ENCODE measurements at regions not wholly inside any gene's neighbourhood (a gene's known extent, or its start where the extent isn't known, plus 50 kb on each side); places are given as distances from the start of the nearest gene placed in this dataset.
A peak's percentile ranks its signal among the peaks of the same experiment; 100 is the strongest.

GRCh38 chr15:98451236-98451635 is 197.1 kb upstream of the IGF1R start:
- DNase-seq (ENCODE audit: low read depth): no peak

GRCh38 chr15:98452238-98452637 is 196.1 kb upstream of the IGF1R start:
- DNase-seq (ENCODE audit: low read depth): no peak

GRCh38 chr15:98455904-98456303 is 192.4 kb upstream of the IGF1R start:
- peak; percentile 16 for DNase-seq (ENCODE audit: low read depth)

GRCh38 chr15:98476559-98476958 is 171.8 kb upstream of the IGF1R start:
- no peak for DNase-seq (ENCODE audit: low read depth)

- no peak for DNase-seq (ENCODE audit: low read depth)
These were observed 167.5 kb upstream of the IGF1R start for GRCh38 chr15:98480844-98481243.

GRCh38 chr15:98483575-98484130 is 164.7 kb upstream of the IGF1R start:
- DNase-seq (ENCODE audit: low read depth): no peak

GRCh38 chr15:98484914-98485313 is 163.4 kb upstream of the IGF1R start:
- no peak for DNase-seq (ENCODE audit: low read depth)

- no peak for DNase-seq (ENCODE audit: low read depth)
These were observed 162.9 kb upstream of the IGF1R start for GRCh38 chr15:98485451-98485850.

GRCh38 chr15:98493966-98494511 is 154.3 kb upstream of the IGF1R start:
- DNase-seq (ENCODE audit: low read depth): no peak

- DNase-seq (ENCODE audit: low read depth): no peak
These were observed 147.1 kb upstream of the IGF1R start for GRCh38 chr15:98501192-98501591.

GRCh38 chr15:98501632-98502031 is 146.7 kb upstream of the IGF1R start:
- DNase-seq (ENCODE audit: low read depth): no peak

- DNase-seq (ENCODE audit: low read depth): peak; percentile 88
These were observed 144.4 kb upstream of the IGF1R start for GRCh38 chr15:98503970-98504369.

GRCh38 chr15:98504998-98505397 is 143.3 kb upstream of the IGF1R start:
- no peak for DNase-seq (ENCODE audit: low read depth)

GRCh38 chr15:98505611-98506031 is 142.7 kb upstream of the IGF1R start:
- peak; percentile 40 for DNase-seq (ENCODE audit: low read depth)

- DNase-seq (ENCODE audit: low read depth): no peak
These were observed 142.2 kb upstream of the IGF1R start for GRCh38 chr15:98506172-98506571.

GRCh38 chr15:98506711-98507110 is 141.6 kb upstream of the IGF1R start:
- DNase-seq (ENCODE audit: low read depth): no peak

GRCh38 chr15:98513428-98513986 is 134.8 kb upstream of the IGF1R start:
- DNase-seq (ENCODE audit: low read depth): no peak

- DNase-seq (ENCODE audit: low read depth): no peak
These were observed 134.2 kb upstream of the IGF1R start for GRCh38 chr15:98514034-98514622.

GRCh38 chr15:98518823-98519561 is 129.3 kb upstream of the IGF1R start:
- peak; percentile 78 for DNase-seq (ENCODE audit: low read depth)

- peak; percentile 5 for DNase-seq (ENCODE audit: low read depth)
These were observed 128.4 kb upstream of the IGF1R start for GRCh38 chr15:98519767-98520550.

GRCh38 chr15:98522127-98522526 is 126.2 kb upstream of the IGF1R start:
- DNase-seq (ENCODE audit: low read depth): no peak

Data from EH (cell line).